ENCODE measurements at regions not wholly inside any gene's neighbourhood (a gene's known extent, or its start where the extent isn't known, plus 50 kb on each side); places are given as distances from the start of the nearest gene placed in this dataset.
"Not testable (repeated sequence)": the region's sequence is repeated elsewhere in the genome, so short reads cannot be mapped to it uniquely, and the experiment has no call there.

DNA sequence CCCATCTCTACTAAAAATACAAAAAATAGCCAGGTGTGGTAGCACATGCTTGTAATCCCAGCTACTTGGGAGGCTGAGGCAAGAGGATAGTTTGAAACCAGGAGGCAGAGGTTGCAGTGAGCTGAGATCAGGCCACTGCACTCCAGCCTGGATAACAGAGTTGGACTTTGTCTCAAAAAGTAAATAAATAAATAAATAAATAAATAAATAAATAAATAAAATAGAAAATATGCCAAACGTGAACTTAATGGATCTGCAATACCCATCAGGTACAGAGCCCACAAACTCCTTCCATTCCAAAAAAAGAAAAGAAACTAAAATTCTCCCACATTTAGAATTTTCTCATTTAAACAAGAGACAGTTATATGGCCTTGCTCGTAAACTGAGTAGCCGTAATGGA, 702.7 kb downstream of the CDH18 start:
- intact Hi-C loops (cut with micrococcal nuclease) = no loop called here

- intact Hi-C loops (cut with micrococcal nuclease) = not testable (repeated sequence)
Observed at GRCh38 chr5:19287548-19288277, 700.3 kb downstream of the CDH18 start.

DNA sequence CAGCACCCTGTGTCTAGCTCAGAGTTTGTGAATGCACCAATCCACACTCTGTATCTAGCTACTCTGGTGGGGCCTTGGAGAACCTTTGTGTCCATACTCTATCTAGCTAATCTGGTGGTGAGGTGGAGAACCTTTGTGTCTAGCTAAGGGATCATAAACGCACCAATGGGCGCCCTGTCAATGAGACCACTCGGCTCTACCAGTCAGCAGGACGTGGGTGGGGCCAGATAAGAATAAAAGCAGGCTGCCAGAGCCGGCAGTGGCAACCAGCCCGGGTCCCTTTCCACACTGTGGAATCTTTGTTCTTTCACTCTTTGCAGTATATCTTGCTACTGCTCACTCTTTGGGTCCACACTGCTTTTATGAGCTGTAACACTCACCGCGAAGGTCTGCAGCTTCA, 699.7 kb downstream of the CDH18 start:
- intact Hi-C loops (cut with micrococcal nuclease) = not testable (repeated sequence)

DNA sequence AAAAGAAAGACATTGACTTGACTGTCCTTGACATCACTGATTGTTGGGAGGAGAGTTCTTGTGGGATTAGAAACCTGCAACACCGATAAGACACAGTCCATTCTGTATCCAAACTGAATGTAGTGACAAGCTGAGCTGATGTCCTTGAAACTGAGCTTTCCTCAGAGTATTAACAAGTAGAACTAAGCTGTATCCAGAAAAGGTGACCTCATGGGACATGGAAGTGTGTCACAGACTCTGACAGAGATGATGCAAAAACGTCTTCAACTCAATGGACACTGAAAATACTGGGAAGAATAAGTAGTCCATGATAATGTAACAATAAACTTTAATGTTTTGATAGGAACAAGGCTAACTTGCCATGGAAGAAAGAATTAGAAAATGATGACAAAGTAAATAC, 690.1 kb downstream of the CDH18 start:
- intact Hi-C loops (cut with micrococcal nuclease) = no loop called here

- intact Hi-C loops (cut with micrococcal nuclease) = no loop called here
Observed at GRCh38 chr5:19301271-19301670, 686.7 kb downstream of the CDH18 start.

DNA sequence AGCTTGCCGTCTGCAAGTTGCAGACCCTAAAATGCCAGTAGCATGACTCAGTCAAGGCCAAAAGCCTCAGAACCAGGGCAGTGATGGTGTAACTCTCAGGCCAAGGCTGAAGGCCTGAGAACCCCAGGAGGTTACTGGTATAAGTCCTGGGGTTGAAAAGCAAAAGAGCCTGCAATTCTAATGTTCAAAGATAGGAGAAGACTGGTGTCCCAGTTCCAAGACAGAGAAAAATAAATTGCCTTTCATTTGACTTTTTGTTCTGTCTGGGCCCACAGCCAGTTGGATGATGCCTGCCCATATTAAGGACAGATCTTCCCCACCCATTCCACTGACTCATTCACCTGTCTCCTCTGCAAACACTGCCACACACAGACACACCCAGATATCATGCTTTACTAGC, 673.2 kb downstream of the CDH18 start:
- intact Hi-C loops (cut with micrococcal nuclease) = no loop called here

GRCh38 chr5:19319252-19319651, 668.7 kb downstream of the CDH18 start:
- intact Hi-C loops (cut with micrococcal nuclease) = no loop called here

DNA sequence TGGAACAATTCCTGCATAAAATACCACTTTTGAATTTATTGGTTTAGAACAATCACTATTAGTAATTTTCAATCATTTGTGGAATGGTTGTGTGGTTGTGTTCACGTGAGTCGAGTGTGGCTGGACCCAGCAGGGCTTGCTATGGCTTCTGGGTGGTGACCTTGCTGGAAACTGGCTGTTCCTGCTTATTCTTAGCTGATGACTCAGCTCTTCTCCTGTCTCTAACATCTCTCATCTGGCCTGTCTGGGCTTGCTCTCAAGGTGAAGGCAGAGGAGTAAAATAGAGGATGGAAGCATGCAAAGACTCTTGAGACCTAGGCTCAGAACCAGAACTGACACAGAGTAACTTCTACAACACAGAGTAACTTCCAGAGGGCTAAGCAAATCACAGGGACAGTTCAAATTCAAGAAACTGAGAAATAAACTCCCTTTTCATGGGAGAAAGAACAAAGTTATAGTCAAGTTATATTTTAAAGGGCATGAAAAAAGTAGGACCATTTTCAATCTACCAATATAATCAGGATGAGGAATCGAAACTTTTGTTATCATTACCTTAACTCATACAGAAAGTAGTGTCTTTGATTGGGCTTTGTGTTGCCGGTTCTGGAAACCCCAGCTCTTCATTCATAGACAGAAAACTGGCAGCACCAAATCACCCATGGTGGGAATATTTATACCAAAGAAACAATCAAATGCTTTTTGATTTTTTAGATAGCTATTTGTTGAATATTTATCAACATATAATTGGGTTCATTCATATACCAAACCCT, 665.1 kb downstream of the CDH18 start:
- intact Hi-C loops (cut with micrococcal nuclease) = no loop called here

DNA sequence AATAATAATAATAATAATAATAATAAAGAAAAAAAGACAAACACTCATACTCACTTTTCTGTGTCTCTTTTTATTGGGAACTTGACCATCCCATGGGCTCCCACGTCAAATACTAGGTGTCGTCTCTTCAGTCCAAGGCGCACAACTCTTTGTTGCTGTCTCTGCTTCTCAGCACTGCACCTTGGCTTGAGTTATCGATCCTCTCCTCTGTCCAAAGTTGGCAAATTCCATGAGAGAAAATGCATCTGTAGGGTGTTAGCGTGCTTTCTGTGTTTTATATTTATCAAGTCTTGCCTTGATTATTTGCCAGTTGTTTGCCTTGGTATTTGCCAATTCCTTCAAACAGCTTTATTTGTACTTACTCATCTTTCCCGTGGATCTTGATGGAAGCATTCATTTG, 653.7 kb downstream of the CDH18 start:
- intact Hi-C loops (cut with micrococcal nuclease) = no loop called here

- intact Hi-C loops (cut with micrococcal nuclease) = no loop called here
Observed at GRCh38 chr5:19342942-19343341, 645.1 kb downstream of the CDH18 start.

DNA sequence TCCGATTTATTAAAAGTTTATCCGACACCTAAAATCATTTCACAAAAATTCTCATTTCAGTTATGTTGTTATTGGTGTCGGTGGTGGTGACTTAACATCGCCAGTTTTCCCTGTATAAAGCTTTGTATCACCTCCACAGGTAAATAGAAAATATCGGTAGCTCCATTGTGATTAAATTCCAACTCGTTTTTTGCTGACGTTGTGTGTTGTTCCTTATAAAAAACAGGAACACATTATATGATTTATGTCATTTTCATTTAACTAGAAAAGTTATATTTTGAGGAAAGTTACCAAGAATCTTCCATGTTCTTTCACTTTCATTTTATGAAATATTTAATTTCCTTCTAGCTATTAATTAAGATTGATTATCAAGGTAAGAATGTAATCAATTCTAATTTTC, 635.9 kb downstream of the CDH18 start:
- intact Hi-C loops (cut with micrococcal nuclease) = no loop called here

GRCh38 chr5:19369048-19369447, 619.0 kb downstream of the CDH18 start:
- intact Hi-C loops (cut with micrococcal nuclease) = no loop called here

DNA sequence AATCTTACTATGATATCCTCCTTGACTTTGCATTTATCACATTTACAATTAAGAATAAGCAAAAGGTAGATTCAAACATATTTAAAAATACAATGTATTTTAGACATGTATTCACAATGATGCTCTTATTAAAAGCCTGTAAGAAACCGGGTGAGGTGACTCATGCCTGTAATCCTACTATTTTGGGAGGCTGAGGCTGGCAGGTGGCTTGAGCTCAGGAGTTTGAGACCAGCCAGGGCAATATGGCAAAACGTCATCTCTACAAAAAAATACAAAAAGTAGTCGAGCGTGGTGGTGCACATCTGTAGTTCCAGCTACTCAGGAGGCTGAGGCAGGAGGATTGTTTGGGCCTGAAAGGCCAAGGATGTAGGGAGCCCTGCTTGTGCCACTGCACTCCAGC, 618.4 kb downstream of the CDH18 start:
- intact Hi-C loops (cut with micrococcal nuclease) = no loop called here

DNA sequence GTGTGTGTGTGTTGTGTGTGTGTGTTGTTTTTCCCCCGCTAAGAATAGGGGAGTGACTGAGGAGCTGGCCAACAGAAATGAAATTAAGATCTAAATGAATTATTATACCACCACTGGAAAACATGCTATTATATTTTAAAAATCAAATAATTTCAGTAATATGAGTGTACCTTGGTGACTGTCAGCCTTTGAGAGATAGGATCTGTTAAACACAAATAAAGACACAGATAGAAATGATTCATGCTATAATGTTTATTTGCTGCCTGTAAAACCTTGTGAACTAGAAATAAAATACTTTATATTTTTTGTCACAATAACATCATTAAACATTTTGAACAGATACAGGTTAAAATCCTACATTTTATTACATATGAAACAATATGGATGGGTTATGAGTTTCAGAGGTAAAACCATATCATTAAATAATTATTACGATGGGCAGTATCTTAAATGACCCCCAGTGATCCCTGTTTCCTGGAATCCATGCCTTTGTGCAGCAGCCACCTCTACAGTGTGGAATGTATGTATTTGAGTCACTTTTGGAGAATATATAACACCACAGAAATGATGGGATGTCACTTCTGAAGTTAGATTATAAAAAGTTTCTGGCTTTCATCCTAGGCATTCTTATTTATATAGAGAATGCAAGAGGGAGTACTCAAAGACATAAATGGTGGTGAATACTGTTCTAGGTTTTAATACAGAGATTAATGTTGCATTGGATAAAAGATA, 617.2 kb downstream of the CDH18 start:
- intact Hi-C loops (cut with micrococcal nuclease) = no loop called here

GRCh38 chr5:19388391-19388790, 599.6 kb downstream of the CDH18 start:
- intact Hi-C loops (cut with micrococcal nuclease) = no loop called here

GRCh38 chr5:19401032-19401431, 587.0 kb downstream of the CDH18 start:
- intact Hi-C loops (cut with micrococcal nuclease) = no loop called here

GRCh38 chr5:19406576-19407365, 581.2 kb downstream of the CDH18 start:
- intact Hi-C loops (cut with micrococcal nuclease) = no loop called here

DNA sequence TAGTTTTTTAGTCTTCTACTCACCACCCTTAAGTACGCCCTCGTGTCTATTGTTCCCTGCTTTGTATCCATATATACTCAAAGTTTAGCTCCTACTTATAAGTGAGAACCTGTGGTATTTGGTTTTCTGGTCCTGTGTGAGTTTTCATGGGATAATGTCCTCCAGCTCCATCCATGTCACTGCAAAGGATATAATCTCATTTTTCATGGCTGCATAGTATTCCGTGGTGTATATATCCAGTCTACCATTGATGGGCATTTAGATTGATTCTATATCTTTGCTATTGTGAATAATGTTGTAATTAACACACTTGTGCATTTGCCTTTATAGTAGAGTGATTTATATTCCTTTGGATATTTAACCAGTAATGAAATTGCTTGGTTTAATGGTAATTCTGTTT, 579.9 kb downstream of the CDH18 start:
- intact Hi-C loops (cut with micrococcal nuclease) = no loop called here

GRCh38 chr5:19411936-19412335, 576.1 kb downstream of the CDH18 start:
- intact Hi-C loops (cut with micrococcal nuclease) = no loop called here
